Fibroblast of lung (primary cell): ENCODE measurements at regions not wholly inside any gene's neighbourhood (a gene's known extent, or its start where the extent isn't known, plus 50 kb on each side); places are given as distances from the start of the nearest gene placed in this dataset.

Source experiments
- DNase-seq, 2 donors: peaks; one replicate each; pipeline versions ENCODE4 v3.0.0 to v3.0.0-alpha.2; 2010; ENCODE audit warnings: low read depth in 2 of 2
- H2AFZ ChIP-seq: 2 replicates; pipeline ENCODE4 v1.5.1; 2012; ENCODE audit warnings: low read length, control low read depth, inconsistent platforms
- H3K27ac ChIP-seq: 2 replicates; pipeline ENCODE4 v1.5.1; 2011; ENCODE audit warnings: low read length, control low read depth; ENCODE audit not compliant: insufficient read depth
- H3K27me3 ChIP-seq: 2 replicates; pipeline ENCODE4 v1.5.1; 2011; ENCODE audit warnings: mild to moderate bottlenecking, low read length; ENCODE audit not compliant: control insufficient read depth, insufficient read depth
- H3K36me3 ChIP-seq: 2 replicates; pipeline ENCODE4 v1.5.1; 2011; ENCODE audit warnings: low read length; ENCODE audit not compliant: control insufficient read depth, insufficient read depth
- H3K4me1 ChIP-seq: 2 replicates; pipeline ENCODE4 v1.5.1; 2011; ENCODE audit warnings: low read length; ENCODE audit not compliant: control insufficient read depth, insufficient read depth; ENCODE audit errors: extremely low read depth
- H3K4me2 ChIP-seq: 2 replicates; pipeline ENCODE4 v1.5.1; 2011; ENCODE audit warnings: low read length, control low read depth; ENCODE audit not compliant: insufficient read depth; ENCODE audit errors: extremely low read depth
- H3K4me3 ChIP-seq, 4 experiments: fragments of 200-600 bp in 1 of 4; sonication (generic) in 1 of 4; replicated peaks in 1 of 4; 2 replicates each; pipeline ENCODE4 v1.5.1; 2011 to 2016; ENCODE audit warnings: low read length in 4 of 4, low read depth in 3 of 4, mild to moderate bottlenecking in 3 of 4, control low read depth in 2 of 4, inconsistent platforms in 1 of 4, mixed read lengths in 1 of 4; ENCODE audit not compliant: insufficient read depth in 1 of 4; ENCODE audit errors: control extremely low read depth in 1 of 4
- H3K79me2 ChIP-seq: 2 replicates; pipeline ENCODE4 v1.5.1; 2012; ENCODE audit warnings: mild to moderate bottlenecking, low read length, inconsistent platforms; ENCODE audit not compliant: control insufficient read depth, insufficient read depth
- H3K9ac ChIP-seq: 2 replicates; pipeline ENCODE4 v1.5.1; 2011; ENCODE audit warnings: mild to moderate bottlenecking, low read length, control low read depth; ENCODE audit not compliant: insufficient read depth
- H3K9me3 ChIP-seq: 2 replicates; pipeline ENCODE4 v1.5.1; 2012; ENCODE audit warnings: low read depth, low read length; ENCODE audit not compliant: control insufficient read depth, insufficient read depth
- H4K20me1 ChIP-seq: 2 replicates; pipeline ENCODE4 v1.5.1; 2011; ENCODE audit warnings: low read length; ENCODE audit not compliant: control insufficient read depth, insufficient read depth; ENCODE audit errors: extremely low read depth
- EZH2 ChIP-seq: IDR thresholded peaks from 2 replicates; pipeline ENCODE4 v1.5.1; 2012; ENCODE audit warnings: low read length, control low read depth, mild to moderate bottlenecking; ENCODE audit errors: missing control alignments
- TF ChIP-seq, protein P1 (sequence below), 2 donors: IDR thresholded peaks in 1 of 2; conservative IDR thresholded peaks in 1 of 2; 1 replicate in 1 of 2; 2 replicates in 1 of 2; pipeline ENCODE4 v1.5.1; 2011 to 2012; ENCODE audit warnings: low read length in 2 of 2, control low read depth in 1 of 2, inconsistent platforms in 1 of 2, low read depth in 1 of 2, mild to moderate bottlenecking in 1 of 2

GRCh38 chr14:23712287-23712686, 76.1 kb downstream of the DHRS2 start:
- Histone ChIP-seq H3K27me3 (no peaks in the 10 kb centered on the region), H3K36me3 (no peaks in the 10 kb centered on the region), H3K4me3 (no peak overlapping the region), H4K20me1 (no peaks in the 10 kb centered on the region), H3K79me2 (no peaks in the 10 kb centered on the region), H3K4me2 (no peak overlapping the region), H3K27ac (no peak overlapping the region), H3K9ac (no peak overlapping the region), H3K4me1 (no peaks in the 10 kb centered on the region), H3K9me3 (no peaks in the 10 kb centered on the region), H2AFZ (no peak overlapping the region)
- no peak for DNase-seq
- TF ChIP-seq EZH2, result no peak
- TF ChIP-seq, protein P1, sequence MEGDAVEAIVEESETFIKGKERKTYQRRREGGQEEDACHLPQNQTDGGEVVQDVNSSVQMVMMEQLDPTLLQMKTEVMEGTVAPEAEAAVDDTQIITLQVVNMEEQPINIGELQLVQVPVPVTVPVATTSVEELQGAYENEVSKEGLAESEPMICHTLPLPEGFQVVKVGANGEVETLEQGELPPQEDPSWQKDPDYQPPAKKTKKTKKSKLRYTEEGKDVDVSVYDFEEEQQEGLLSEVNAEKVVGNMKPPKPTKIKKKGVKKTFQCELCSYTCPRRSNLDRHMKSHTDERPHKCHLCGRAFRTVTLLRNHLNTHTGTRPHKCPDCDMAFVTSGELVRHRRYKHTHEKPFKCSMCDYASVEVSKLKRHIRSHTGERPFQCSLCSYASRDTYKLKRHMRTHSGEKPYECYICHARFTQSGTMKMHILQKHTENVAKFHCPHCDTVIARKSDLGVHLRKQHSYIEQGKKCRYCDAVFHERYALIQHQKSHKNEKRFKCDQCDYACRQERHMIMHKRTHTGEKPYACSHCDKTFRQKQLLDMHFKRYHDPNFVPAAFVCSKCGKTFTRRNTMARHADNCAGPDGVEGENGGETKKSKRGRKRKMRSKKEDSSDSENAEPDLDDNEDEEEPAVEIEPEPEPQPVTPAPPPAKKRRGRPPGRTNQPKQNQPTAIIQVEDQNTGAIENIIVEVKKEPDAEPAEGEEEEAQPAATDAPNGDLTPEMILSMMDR (conservative IDR thresholded peaks at IDR 0.05 in 1 of 2, IDR thresholded peaks at IDR 0.05 in 1 of 2; ENCODE audit: low read depth in 1 of 2, low read length in 2 of 2), result no peak

GRCh38 chr14:23719225-23719985, 83.2 kb downstream of the DHRS2 start:
- H3K27me3 ChIP-seq, result no peaks in the 10 kb centered on the region
- H4K20me1 ChIP-seq, result no peaks in the 10 kb centered on the region
- H3K9ac ChIP-seq, result no peak overlapping the region
- H3K36me3 ChIP-seq, result no peaks in the 10 kb centered on the region
- no peaks in the 10 kb centered on the region for H3K79me2 ChIP-seq
- H3K4me2 ChIP-seq, result no peak overlapping the region
- H3K4me3 ChIP-seq, result no peak overlapping the region
- TF ChIP-seq, protein P1 (conservative IDR thresholded peaks at IDR 0.05 in 1 of 2, IDR thresholded peaks at IDR 0.05 in 1 of 2; ENCODE audit: low read depth in 1 of 2, low read length in 2 of 2), result no peak
- no peak for TF ChIP-seq EZH2
- H3K9me3 ChIP-seq, result no peaks in the 10 kb centered on the region
- no peaks in the 10 kb centered on the region for H3K4me1 ChIP-seq
- DNase-seq, result no peak
- no peak overlapping the region for H3K27ac ChIP-seq
- no peak overlapping the region for H2AFZ ChIP-seq

- H3K9ac ChIP-seq, result no peak overlapping the region
- no peaks in the 10 kb centered on the region for H3K36me3 ChIP-seq
- DNase-seq, result no peak
- H3K79me2 ChIP-seq, result no peaks in the 10 kb centered on the region
- H4K20me1 ChIP-seq, result no peaks in the 10 kb centered on the region
- no peak overlapping the region for H3K27ac ChIP-seq
- TF ChIP-seq, protein P1 (conservative IDR thresholded peaks at IDR 0.05 in 1 of 2, IDR thresholded peaks at IDR 0.05 in 1 of 2; ENCODE audit: low read depth in 1 of 2, low read length in 2 of 2), result no peak
- TF ChIP-seq EZH2, result no peak
- H3K27me3 ChIP-seq, result no peaks in the 10 kb centered on the region
- no peak overlapping the region for H2AFZ ChIP-seq
- no peak overlapping the region for H3K4me2 ChIP-seq
- H3K4me1 ChIP-seq, result no peaks in the 10 kb centered on the region
- H3K4me3 ChIP-seq, result no peak overlapping the region
- H3K9me3 ChIP-seq, result no peaks in the 10 kb centered on the region
Measured at GRCh38 chr14:23722675-23723074, 86.5 kb downstream of the DHRS2 start.
